Endothelial cell of umbilical vein (primary cell): ENCODE measurements at regions not wholly inside any gene's neighbourhood (a gene's known extent, or its start where the extent isn't known, plus 50 kb on each side); places are given as distances from the start of the nearest gene placed in this dataset.

Experiments
- BruUV-seq: library from RNA; stranded (reverse); fragments of 400-500 nt; replicated peaks from 2 replicates; lab custom pipeline; 2021; lab: Mats Ljungman, UMichigan
- CTCF ChIA-PET: fragments of 300-600, 350-600 bp; sonication (Branson Sonifier 250); formaldehyde crosslinking; loops from one replicate; lab custom pipeline; 2021; ENCODE audit warnings: antibody characterized with exemption, inconsistent platforms; lab: Charles Lee
- POLR2A ChIA-PET: fragments of 300-600, 350-600 bp; sonication (Branson Sonifier 250); formaldehyde crosslinking; loops from one replicate; lab custom pipeline; 2021; ENCODE audit warnings: antibody characterized with exemption, inconsistent platforms; lab: Charles Lee
- DNase-seq: peaks from one replicate; pipeline ENCODE4 v3.0.0-alpha.2; 2011; ENCODE audit warnings: low read depth, low spot score
- FAIRE-seq: peaks from 2 replicates; lab custom pipeline; 2011; peaks lifted over from hg19 to GRCh38; lab: Jason Lieb, UNC
- H2AFZ ChIP-seq: 2 replicates; pipeline ENCODE4 v1.6.0; 2012; ENCODE audit warnings: low read depth, low read length, control low read depth, inconsistent platforms
- H3K27ac ChIP-seq: 2 replicates; pipeline ENCODE4 v1.5.1; 2011; ENCODE audit warnings: low read depth, mild to moderate bottlenecking, control low read depth, low read length, moderate library complexity; ENCODE audit not compliant: insufficient read depth
- H3K27me3 ChIP-seq, 2 experiments: 2 replicates each; pipeline versions ENCODE4 v1.6.0 to v1.6.1; 2011; ENCODE audit warnings: low read length in 2 of 2, mixed read lengths in 1 of 2; ENCODE audit not compliant: control insufficient read depth in 2 of 2, insufficient read depth in 2 of 2
- H3K36me3 ChIP-seq, 2 experiments: 2 replicates in 1 of 2; 3 replicates in 1 of 2; pipeline ENCODE4 v1.5.1; 2011; ENCODE audit warnings: low read length in 2 of 2, mild to moderate bottlenecking in 1 of 2, moderate library complexity in 1 of 2; ENCODE audit not compliant: control insufficient read depth in 2 of 2, insufficient read depth in 2 of 2; ENCODE audit errors: extremely low read depth in 1 of 2
- H3K4me1 ChIP-seq: 3 replicates; pipeline ENCODE4 v1.5.1; 2011; ENCODE audit warnings: mild to moderate bottlenecking, low read length; ENCODE audit not compliant: control insufficient read depth, insufficient read depth; ENCODE audit errors: extremely low read depth
- H3K4me2 ChIP-seq: 2 replicates; pipeline ENCODE4 v1.6.1; 2011; ENCODE audit warnings: low read length, control low read depth, mixed read lengths; ENCODE audit not compliant: insufficient read depth
- H3K4me3 ChIP-seq, 3 experiments: fragments of 200-600 bp in 1 of 3; sonication (generic), shearing (Covaris generic) in 1 of 3; replicated peaks in 1 of 3; 2 replicates each; pipeline ENCODE4 v1.5.1; 2011 to 2016; ENCODE audit warnings: control low read depth in 3 of 3, low read length in 3 of 3, mild to moderate bottlenecking in 2 of 3, inconsistent platforms in 1 of 3, low read depth in 1 of 3, moderate library complexity in 1 of 3; ENCODE audit not compliant: insufficient read depth in 1 of 3
- H3K79me2 ChIP-seq: 2 replicates; pipeline ENCODE4 v1.6.0; 2012; ENCODE audit warnings: low read length, inconsistent platforms; ENCODE audit not compliant: control insufficient read depth, insufficient read depth
- H3K9ac ChIP-seq: replicated peaks from 2 replicates; pipeline ENCODE3; 2011; ENCODE audit warnings: low read length, control low read depth; ENCODE audit not compliant: insufficient read depth; ENCODE audit errors: extremely low read depth
- H3K9me1 ChIP-seq: replicated peaks from 3 replicates; pipeline ENCODE4 v1.6.0; 2011; ENCODE audit warnings: mild to moderate bottlenecking, low read length; ENCODE audit not compliant: control insufficient read depth, insufficient read depth; ENCODE audit errors: extremely low read depth
- H3K9me3 ChIP-seq: replicated peaks from 2 replicates; pipeline ENCODE4 v1.5.1; 2012; ENCODE audit warnings: low read length, inconsistent platforms; ENCODE audit not compliant: control insufficient read depth, insufficient read depth
- H4K20me1 ChIP-seq: replicated peaks from 2 replicates; pipeline ENCODE3; 2011; ENCODE audit warnings: mild to moderate bottlenecking, low read length; ENCODE audit not compliant: control insufficient read depth, insufficient read depth; ENCODE audit errors: extremely low read depth
- EZH2 ChIP-seq: IDR thresholded peaks from 2 replicates; pipeline ENCODE4 v1.6.1; 2012; ENCODE audit warnings: borderline replicate concordance, low read depth, mild to moderate bottlenecking, moderate library complexity, low read length, inconsistent platforms; ENCODE audit not compliant: severe bottlenecking
- FOS ChIP-seq: IDR thresholded peaks from 2 replicates; pipeline ENCODE4 v1.6.1; 2011; ENCODE audit warnings: mild to moderate bottlenecking, low read length, moderate library complexity, borderline replicate concordance; ENCODE audit not compliant: insufficient read depth
- GATA2 ChIP-seq: IDR thresholded peaks from 2 replicates; pipeline ENCODE4 v1.7.0; 2011; ENCODE audit warnings: low read depth, mild to moderate bottlenecking, moderate library complexity, mixed read lengths, low read length; ENCODE audit not compliant: insufficient read length, insufficient read depth
- JUN ChIP-seq: IDR thresholded peaks from 2 replicates; pipeline ENCODE4 v1.6.1; 2011; ENCODE audit warnings: borderline replicate concordance, low read depth; ENCODE audit not compliant: insufficient read length, insufficient read depth
- MYC ChIP-seq: IDR thresholded peaks from one replicate; pipeline ENCODE4 v1.6.1; 2011; ENCODE audit warnings: mild to moderate bottlenecking, low read depth, low read length
- POLR2A ChIP-seq: IDR thresholded peaks from 2 replicates; pipeline ENCODE4 v1.6.1; 2012; ENCODE audit warnings: low read depth, mild to moderate bottlenecking, control low read depth, low read length
- POLR2AphosphoS5 ChIP-seq: IDR thresholded peaks from 2 replicates; pipeline ENCODE4 v1.6.1; 2012; ENCODE audit warnings: low read depth, mild to moderate bottlenecking, control low read depth, low read length, moderate library complexity; ENCODE audit not compliant: insufficient read depth
- dilution Hi-C: fragments of 300-500 bp; cut with MboI; formaldehyde crosslinking; loops from one replicate; pipeline ENCODE4 v1.15.0; 2019; ENCODE audit warnings: low sequenced_read_pairs; ENCODE audit not compliant: extremely low pct_ligation_motif_present
- intact Hi-C: fragments of 100-400 bp; cut with micrococcal nuclease; formaldehyde crosslinking; loops from one replicate; pipeline ENCODE4 v1.10.0; 2022
- TF ChIP-seq, protein P1 (sequence below), 2 donors: IDR thresholded peaks; 1 replicate in 1 of 2; 2 replicates in 1 of 2; pipeline ENCODE4 v1.5.1; 2011; ENCODE audit warnings: low read length in 2 of 2, mild to moderate bottlenecking in 2 of 2, moderate library complexity in 2 of 2, control low read depth in 1 of 2, inconsistent platforms in 1 of 2, low read depth in 1 of 2; ENCODE audit not compliant: insufficient read depth in 1 of 2; ENCODE audit errors: extremely low read depth in 1 of 2
- TF ChIP-seq, protein P2 (sequence below): IDR thresholded peaks from 2 replicates; pipeline ENCODE4 v1.6.1; 2011; ENCODE audit not compliant: insufficient read depth, insufficient read length

DNA sequence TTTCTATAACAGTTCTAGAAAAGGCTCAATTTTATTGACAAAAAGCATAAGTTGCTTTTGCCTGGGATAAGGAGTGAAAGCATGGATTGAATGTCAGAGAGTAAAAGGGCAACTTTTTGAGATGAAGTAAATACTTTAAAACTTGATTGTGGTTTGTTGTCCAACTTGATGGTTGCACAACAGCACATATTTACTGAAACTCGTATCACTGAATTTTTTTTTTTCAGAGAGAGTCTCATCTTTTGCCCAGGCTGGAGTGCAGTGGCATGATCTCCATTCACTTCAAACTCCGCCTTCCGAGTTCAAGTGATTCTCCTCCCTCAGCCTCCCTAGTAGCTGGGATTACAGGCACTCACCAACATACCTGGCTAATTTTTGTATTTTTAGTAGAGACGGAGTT lies 856.8 kb downstream of the SH3BGRL start:
- Histone ChIP-seq H3K27ac (no peak overlapping the region), H2AFZ (no peak overlapping the region), H3K4me3 (no peak overlapping the region), H3K36me3 (no peaks in the 10 kb centered on the region), H3K9ac (no peak overlapping the region), H3K4me1 (no peaks in the 10 kb centered on the region), H3K9me3 (no peaks in the 10 kb centered on the region), H3K4me2 (no peak overlapping the region), H3K9me1 (no peaks in the 10 kb centered on the region), H4K20me1 (no peaks in the 10 kb centered on the region), H3K79me2 (no peaks in the 10 kb centered on the region), H3K27me3 (no peaks in the 10 kb centered on the region)
- no peak for DNase-seq
- intact Hi-C loops (no loop called here), dilution Hi-C loops (no loop called here)
- POLR2A ChIA-PET: no interaction called here
- CTCF ChIA-PET: no interaction called here
- no peak for TF ChIP-seq POLR2AphosphoS5
- no peak for TF ChIP-seq JUN
- no peak for TF ChIP-seq GATA2
- no peak for TF ChIP-seq MYC
- TF ChIP-seq, protein P1, sequence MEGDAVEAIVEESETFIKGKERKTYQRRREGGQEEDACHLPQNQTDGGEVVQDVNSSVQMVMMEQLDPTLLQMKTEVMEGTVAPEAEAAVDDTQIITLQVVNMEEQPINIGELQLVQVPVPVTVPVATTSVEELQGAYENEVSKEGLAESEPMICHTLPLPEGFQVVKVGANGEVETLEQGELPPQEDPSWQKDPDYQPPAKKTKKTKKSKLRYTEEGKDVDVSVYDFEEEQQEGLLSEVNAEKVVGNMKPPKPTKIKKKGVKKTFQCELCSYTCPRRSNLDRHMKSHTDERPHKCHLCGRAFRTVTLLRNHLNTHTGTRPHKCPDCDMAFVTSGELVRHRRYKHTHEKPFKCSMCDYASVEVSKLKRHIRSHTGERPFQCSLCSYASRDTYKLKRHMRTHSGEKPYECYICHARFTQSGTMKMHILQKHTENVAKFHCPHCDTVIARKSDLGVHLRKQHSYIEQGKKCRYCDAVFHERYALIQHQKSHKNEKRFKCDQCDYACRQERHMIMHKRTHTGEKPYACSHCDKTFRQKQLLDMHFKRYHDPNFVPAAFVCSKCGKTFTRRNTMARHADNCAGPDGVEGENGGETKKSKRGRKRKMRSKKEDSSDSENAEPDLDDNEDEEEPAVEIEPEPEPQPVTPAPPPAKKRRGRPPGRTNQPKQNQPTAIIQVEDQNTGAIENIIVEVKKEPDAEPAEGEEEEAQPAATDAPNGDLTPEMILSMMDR (IDR thresholded peaks at IDR 0.05; ENCODE audit: extremely low read depth in 1 of 2, insufficient read depth in 1 of 2, low read depth in 1 of 2, low read length in 2 of 2): no peak
- no peak for TF ChIP-seq EZH2
- no peak for TF ChIP-seq POLR2A
- TF ChIP-seq FOS: no peak
- TF ChIP-seq, protein P2, sequence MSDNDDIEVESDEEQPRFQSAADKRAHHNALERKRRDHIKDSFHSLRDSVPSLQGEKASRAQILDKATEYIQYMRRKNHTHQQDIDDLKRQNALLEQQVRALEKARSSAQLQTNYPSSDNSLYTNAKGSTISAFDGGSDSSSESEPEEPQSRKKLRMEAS: no peak
- no peak for FAIRE-seq
- BruUV-seq: no TSS peak
